GM19239 (cell line): ENCODE measurements at regions not wholly inside any gene's neighbourhood (a gene's known extent, or its start where the extent isn't known, plus 50 kb on each side); places are given as distances from the start of the nearest gene placed in this dataset.

ENCODE experiments used
- DNase-seq: peaks from one replicate; pipeline ENCODE4 v3.0.0; 2011; ENCODE audit warnings: low spot score; ENCODE audit not compliant: insufficient read length
- FAIRE-seq: peaks from 2 replicates; lab custom pipeline; 2011; peaks lifted over from hg19 to GRCh38; lab: Jason Lieb, UNC

- FAIRE-seq (no peak), DNase-seq (no peak)
Observed at GRCh38 chr2:198930170-198930569, 527.6 kb downstream of the SATB2 start.

GRCh38 chr2:198928026-198928425 is 529.7 kb downstream of the SATB2 start:
- no peak for FAIRE-seq
- DNase-seq, result no peak

DNA sequence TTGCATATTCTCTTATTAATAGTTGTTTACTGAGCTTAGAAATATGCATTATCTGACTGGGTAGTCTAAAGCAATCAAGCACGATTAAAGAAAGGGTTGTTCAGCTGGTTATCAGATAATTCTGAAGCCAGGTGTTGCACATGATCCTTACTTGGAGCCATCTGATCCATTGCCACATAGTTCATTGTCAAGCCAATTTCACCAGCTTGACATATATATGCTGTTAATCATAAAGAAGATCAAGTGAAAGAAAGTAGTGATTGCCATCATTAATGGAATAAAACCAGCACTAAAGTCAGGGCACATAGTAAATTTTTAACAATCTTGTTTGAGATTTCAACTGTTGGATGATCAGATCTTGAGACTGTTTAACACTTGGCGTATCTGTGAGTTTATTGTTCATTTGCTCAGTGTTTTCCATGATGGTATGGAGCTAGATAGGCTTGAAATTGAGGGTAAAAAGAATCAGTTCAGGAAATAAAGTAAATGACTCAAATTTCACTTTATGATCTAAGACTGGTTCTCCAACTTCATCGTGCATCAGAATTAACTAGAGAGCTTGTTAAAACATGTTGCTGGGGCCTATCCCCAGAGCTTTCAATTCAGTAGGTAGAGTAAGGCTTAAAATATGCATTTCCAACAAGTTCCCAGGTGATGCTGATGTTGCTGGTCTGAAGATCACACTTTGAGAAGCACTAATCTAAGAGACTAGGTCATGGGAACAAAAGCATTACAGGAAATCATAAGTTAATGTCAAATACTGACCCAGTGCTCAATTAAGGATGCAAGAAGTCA is 539.6 kb downstream of the SATB2 start:
- DNase-seq (no peak), FAIRE-seq (no peak)

GRCh38 chr2:198917275-198917674 is 540.5 kb downstream of the SATB2 start:
- no peak for DNase-seq
- FAIRE-seq, result no peak

- DNase-seq (no peak), FAIRE-seq (no peak)
Observed at GRCh38 chr2:198916548-198917080, 541.1 kb downstream of the SATB2 start.

- peak; percentile 34 for DNase-seq
- peak; percentile 93 for FAIRE-seq
Observed at GRCh38 chr2:198913394-198914152, 544.2 kb downstream of the SATB2 start.

- DNase-seq, result no peak
- no peak for FAIRE-seq
Observed at GRCh38 chr2:198909525-198910267, 548.0 kb downstream of the SATB2 start.

GRCh38 chr2:198905881-198906612 is 551.7 kb downstream of the SATB2 start:
- DNase-seq (no peak), FAIRE-seq (peak; percentile 8)

DNA sequence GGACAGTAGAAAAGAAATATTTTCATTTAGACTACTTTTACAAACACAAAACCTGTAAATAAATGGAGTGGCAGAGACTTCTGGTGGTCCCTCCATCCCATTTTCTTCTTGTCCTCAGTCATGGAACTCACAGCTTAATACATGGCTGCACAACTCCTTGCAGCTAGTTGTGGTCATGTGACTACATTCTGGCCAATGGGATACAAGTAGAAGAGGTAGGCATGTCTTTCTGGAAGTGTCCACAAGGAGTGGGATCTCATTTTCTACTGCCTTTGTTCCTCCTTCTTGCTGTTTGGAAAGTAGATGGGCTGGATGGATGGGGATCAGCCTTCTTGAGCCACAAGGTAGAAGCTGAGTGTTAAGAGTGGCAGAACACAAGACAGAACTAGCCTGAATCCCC is 555.8 kb downstream of the SATB2 start:
- no peak for FAIRE-seq
- DNase-seq, result no peak

DNA sequence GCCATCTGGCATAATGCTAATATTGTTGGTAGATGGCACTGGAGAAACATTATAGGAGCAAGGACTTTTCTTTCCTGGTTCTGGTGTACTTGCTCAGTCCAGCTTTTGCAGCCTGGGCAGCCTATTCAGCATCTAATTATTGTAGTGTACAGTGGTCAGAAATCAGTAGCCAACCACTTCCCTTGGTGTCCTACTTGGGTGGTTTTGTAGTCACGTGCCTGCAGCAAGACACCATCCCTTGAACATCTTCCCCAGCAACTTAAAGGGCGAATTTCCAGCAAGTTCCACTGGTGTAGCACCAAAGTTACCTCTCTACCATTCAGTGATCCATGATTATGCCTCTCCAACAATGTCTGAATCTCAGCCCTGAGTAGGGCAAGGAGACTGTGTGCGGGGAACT is 557.6 kb downstream of the SATB2 start:
- FAIRE-seq (no peak), DNase-seq (no peak)

DNA sequence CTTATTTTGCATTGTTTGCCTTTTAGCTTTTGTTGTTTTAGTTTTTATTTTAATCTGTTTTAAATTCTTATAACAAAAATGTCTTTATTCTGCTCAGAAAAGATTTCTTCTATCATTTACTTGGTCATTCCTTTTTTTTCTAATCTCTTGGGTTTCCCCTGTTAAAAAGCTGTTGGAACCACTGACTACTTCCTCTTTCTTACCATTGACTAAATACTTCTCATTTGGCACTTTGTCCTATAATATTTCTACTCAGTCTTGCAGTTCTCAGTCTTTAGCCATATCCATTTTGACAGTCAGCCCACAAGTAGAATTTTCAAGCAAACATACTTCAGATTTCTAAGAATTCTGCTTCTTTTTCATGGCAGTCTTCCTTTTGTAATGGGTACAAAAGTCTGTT is 567.2 kb downstream of the SATB2 start:
- no peak for DNase-seq

GRCh38 chr2:198883604-198884003 is 574.1 kb downstream of the SATB2 start:
- DNase-seq (no peak), FAIRE-seq (peak; percentile 18)

More for the DNA sequence above, 567.2 kb downstream of the SATB2 start:
- FAIRE-seq, result no peak

- DNase-seq (no peak), FAIRE-seq (no peak)
Observed at GRCh38 chr2:198880986-198881385, 576.8 kb downstream of the SATB2 start.

DNA sequence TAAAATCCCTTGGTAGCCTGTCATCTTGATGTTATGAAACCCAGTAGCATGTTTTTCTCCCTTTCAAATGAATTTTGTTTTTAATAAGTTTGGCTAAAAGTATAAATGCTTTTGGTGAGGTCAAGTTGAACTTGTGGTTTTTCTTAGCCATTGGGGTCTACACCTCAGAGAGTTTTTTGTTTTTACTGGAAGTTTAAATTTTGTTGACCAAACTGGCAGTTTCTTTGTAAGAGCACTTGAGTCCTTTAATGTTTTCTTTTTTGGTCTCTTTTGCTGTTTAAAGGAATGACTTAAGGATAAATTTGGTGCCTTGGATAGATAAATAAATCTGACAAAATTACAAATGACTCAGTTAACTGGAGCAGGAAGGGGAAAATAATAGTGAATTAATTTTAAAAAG is 577.3 kb downstream of the SATB2 start:
- FAIRE-seq, result no peak
- no peak for DNase-seq

DNA sequence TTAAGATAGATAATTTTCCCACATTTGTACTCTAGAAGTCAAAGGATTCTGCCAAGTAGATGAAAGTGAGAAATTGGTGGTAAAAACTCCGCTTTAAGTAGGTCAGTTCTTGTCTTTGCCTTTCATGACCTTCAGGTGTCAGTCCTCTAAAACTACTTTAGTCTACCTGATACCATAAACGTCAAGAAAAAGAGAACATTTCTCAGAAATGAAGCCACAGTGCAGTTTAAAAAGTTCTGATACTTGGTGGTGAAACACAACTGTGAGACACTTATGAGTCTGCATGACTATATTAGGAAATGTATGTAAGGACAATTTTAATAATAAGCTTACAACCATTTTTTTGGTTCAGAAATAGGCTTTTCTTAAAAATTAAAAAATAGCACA is 583.3 kb downstream of the SATB2 start:
- no peak for FAIRE-seq
- DNase-seq, result no peak

DNA sequence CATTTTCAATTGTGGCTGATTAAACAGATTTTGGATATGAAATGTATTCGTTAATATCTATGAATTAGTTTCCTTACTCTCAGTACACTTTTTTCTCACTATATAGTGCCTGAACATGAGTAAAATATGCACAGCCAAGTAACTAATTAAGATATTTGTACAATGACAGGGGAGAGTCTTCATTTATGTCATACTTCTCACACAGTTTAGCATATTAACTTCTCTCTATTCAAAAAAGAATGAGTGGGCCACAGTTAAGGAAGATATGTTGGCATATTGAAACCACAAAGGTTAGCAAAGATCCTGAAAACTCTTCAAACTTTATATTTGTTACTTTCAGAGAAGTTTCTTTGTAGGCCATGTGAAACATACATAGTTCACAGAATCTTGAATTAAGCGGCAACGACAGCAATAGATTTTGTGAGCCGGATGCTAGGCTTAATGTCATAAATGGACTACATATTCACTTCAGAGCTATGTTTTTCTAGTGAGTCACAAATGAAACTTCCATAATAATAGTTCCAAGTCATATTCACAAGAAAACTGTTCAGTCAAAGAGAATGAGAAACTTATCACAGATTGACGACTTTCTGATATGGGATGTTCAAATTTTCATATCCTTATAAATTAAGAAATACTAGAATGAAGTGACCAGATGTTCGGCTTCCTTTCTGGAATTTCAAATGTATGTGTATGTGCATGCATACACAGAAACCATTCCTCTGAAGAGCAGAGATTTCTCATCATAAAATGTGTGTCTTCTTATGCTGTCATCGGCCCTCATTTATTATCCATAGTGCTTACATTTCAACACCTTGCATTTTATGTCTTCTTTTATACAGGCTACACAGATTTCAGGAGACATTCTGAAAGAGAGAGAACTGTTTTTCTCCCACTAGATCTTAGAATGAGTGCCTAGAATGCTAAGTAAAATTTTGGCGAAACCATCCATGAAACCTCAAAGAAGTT is 584.0 kb downstream of the SATB2 start:
- no peak for FAIRE-seq

DNA sequence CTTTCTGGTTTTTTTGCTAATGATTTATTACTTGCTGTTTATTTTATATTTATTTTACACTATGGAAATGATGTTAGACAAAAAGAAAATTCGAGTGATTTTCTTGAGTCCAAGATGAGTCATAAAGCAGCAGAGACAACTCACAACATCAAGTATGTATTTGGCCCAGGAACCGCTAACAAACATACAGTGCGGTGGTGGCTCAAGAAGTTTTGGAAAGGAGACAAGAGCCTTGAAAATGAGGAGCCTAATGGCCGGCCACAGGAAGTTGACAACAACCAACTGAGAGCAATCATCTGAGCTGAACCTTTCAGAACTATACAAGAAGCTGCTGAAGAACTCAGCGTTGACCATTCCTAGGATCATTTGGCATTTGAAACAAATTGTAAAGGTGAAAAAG is 594.1 kb downstream of the SATB2 start:
- FAIRE-seq (no peak), DNase-seq (no peak)

More for the DNA sequence above, 584.0 kb downstream of the SATB2 start:
- DNase-seq, result no peak

DNA sequence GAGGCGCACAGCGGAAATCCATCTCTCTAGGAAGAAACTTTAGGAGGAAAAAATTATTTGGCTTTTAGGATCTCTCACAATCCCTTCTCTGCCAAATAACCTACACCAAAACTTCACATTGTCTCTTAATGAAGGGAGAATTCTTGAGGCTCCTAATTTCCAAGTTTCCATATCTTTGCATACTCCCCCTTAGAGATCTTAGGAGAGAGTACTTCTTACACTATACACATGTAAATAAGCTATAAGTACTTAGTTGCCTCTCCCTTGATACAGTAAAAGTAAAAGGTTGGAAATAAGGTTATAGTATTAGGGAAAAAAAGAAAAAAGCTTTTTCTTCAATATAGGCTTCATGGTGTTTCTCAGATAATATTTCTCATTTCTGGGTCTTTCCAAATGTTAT is 596.7 kb downstream of the SATB2 start:
- DNase-seq, result no peak
- no peak for FAIRE-seq

GRCh38 chr2:198857246-198857645 is 600.5 kb downstream of the SATB2 start:
- no peak for DNase-seq
- no peak for FAIRE-seq
